Activated CD4-positive, alpha-beta T cell treated with anti-CD3 and anti-CD28 coated beads for 1 hour (primary cell): ENCODE measurements at regions not wholly inside any gene's neighbourhood (a gene's known extent, or its start where the extent isn't known, plus 50 kb on each side); places are given as distances from the start of the nearest gene placed in this dataset.
"Not testable (repeated sequence)": the region's sequence is repeated elsewhere in the genome, so short reads cannot be mapped to it uniquely, and the experiment has no call there.

ENCODE experiments used
- DNase-seq: peaks from one replicate; pipeline ENCODE4 v3.0.0-alpha.2; 2020

GRCh38 chrX:68994135-68994890, 165.5 kb downstream of the EFNB1 start:
- no peak for DNase-seq

DNA sequence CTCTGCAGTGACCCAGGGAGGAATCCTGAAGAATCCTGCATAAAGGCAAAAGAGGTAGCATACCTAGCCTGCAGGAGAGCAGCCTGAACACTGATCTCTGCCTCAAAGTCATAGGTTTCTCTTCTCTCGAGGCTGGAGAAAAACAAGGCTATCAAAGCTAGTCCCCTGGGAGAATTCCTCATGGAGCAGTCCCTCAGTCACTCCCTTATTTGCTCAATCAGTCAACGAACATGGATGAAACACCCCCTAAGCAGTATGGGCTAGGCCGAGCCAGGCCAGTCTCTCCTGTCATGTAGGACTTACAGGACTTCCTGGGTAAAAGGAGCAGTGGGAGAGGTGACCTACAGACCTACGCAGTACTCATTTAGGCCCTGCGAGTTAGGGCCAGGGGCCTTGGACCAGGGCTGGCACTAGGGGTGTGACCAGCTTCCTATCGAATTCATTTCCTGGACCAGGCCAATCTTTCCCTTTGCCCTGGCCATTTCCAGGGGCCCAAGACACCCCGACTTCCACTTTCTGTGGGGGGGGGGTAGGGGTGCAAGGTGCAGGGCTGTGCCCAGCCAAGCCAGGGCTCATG, 164.1 kb downstream of the EFNB1 start:
- no peak for DNase-seq

GRCh38 chrX:68991691-68992345, 163.0 kb downstream of the EFNB1 start:
- no peak for DNase-seq

DNA sequence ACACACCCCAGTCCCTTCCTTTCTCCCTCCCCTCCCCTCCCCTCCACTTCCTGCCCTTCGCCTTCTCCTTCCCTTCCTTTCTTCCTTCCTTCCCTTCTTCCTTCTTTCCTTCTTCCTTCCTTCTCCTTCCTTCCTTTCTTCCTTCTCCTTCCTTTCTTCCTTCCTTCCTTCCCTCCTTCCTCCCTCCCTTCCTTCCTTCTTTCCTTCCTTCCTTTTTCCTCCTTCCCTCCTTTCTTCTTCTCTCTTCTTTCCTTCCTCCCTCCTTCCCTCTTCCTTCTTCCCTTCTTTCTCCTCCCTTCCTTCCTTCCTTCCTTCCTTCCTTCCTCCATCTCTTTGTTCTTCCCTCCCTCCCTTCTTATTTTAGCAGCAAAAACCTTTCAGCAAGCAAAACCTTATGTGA, 162.1 kb downstream of the EFNB1 start:
- DNase-seq: no peak

DNA sequence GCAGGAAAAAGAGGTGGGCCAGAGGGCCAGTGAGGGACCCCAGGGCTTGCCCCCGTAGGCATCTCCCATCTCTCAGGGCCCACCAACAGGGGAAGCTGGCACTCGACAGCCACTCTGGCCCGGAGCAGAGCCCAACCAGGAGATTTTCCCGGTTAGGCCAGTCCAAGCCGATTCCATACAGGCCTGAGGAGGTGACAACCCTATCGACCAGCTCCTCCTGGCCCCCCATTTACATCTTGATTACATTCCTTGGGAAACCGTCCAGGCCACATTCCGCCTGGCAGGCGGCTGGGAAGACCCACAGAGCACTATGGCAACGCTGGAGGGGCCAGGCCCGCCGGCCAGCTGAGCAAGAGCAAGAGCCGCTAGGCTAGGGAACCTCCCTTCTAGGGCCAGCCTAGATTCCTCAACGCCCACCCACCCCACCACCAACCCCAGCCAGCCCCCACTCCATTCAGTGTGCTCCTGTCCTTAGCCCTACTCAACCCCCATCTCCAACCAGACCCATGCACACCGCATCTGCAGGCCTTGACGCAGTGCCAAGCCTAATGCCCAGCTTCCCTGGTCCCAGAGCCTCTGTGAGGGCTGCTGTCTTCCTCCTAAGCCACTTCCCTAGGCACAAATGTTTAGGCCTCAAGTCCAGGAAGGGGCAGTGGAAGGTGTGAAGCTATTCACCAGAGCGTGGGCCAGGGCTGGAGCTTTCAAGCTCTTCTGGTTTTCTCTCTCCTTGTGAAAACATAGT, 161.2 kb downstream of the EFNB1 start:
- no peak for DNase-seq

DNA sequence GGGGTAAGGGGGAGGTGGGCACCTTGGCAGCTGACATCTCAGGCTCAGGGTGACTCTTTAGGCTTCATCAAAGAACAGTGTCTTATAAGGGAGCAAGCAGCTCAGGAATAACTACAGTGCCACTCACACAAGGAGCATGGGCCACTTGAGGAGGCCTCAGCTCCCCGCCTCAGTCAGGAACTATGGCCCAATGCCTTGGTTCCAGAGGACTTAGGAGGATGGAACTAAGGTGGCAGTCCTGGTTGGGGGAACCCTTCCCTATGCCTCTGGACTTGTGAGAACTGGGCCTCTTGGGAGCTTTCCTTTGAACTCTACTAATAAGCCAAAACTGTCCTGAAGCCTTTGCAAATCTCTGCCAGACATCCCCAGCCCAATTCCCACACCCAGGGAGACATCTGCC, 160.6 kb downstream of the EFNB1 start:
- no peak for DNase-seq

GRCh38 chrX:68988865-68989264, 160.0 kb downstream of the EFNB1 start:
- no peak for DNase-seq

DNA sequence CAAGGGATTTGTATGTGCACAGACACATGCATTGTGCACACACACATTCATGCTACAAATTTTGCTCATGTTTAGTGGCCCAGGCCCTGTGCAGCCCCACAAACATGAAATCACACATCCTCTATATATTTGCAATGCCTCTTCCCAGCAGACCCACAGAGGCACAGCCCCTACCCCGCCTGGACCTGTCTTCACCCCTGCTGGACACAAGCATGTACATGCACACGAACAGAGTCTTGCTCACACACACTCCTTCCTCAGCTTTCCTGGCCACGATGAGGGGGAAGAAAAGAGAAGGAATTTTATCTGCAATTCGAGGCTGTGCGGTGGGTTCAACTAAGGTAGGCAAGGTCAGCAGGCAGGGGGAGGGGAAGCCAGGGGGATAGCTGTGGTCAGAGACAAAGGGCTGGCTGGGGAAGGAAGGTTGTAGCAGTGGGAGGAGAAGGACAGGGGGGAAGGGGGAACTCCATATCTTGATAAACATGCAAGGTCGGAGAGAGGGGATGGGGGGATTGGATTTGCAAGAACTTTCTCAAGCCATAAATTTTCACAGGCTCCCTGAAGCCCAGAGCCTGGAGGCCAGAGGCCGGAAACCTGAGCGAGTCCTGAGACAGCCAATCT, 156.4 kb downstream of the EFNB1 start:
- no peak for DNase-seq

- DNase-seq: no peak
Observed at GRCh38 chrX:68983004-68983857, 154.4 kb downstream of the EFNB1 start.

GRCh38 chrX:68982476-68982875, 153.7 kb downstream of the EFNB1 start:
- DNase-seq: no peak

DNA sequence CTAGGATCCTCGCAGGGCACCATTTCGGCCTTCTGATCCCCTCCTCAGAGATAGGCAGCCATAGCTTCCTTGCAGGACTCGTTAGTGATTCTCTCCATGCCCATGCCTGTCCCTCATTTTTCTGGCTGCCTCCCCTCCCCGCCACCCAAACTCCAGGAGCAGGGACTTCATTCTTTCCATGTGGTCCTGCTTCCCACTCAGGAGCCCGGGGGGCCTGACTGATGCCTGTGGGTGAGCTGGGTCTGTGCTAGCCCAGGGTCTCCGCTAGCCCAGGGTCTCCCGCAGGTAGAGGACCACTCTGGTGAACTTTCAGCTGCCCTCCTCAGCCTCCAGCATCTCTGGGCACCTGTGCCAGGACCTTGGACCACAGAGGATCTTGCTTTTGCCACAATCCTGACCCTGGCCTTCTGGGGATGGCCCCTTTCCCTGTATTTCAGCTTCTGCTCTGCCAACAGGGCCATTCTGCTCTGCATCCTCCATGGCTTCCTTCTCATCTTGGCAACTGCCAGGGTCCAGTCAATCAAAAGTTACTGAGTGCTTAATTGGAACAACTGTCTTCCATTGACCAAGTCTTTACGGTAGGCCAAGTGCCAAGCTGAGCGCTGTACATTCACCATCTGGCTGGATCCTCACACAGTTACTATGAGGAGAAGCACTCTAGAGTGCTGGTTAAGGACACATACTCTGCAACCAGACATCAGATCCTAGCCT, 152.2 kb downstream of the EFNB1 start:
- no peak for DNase-seq

- no peak for DNase-seq
Observed at GRCh38 chrX:68978655-68979054, 149.8 kb downstream of the EFNB1 start.

- no peak for DNase-seq
Observed at GRCh38 chrX:68978255-68978654, 149.4 kb downstream of the EFNB1 start.

- no peak for DNase-seq
Observed at GRCh38 chrX:68953331-68953730, 124.5 kb downstream of the EFNB1 start.

- not testable (repeated sequence) for DNase-seq
Observed at GRCh38 chrX:68951942-68952619, 123.3 kb downstream of the EFNB1 start.

- DNase-seq: no peak
Observed at GRCh38 chrX:68950937-68951336, 122.1 kb downstream of the EFNB1 start.

DNA sequence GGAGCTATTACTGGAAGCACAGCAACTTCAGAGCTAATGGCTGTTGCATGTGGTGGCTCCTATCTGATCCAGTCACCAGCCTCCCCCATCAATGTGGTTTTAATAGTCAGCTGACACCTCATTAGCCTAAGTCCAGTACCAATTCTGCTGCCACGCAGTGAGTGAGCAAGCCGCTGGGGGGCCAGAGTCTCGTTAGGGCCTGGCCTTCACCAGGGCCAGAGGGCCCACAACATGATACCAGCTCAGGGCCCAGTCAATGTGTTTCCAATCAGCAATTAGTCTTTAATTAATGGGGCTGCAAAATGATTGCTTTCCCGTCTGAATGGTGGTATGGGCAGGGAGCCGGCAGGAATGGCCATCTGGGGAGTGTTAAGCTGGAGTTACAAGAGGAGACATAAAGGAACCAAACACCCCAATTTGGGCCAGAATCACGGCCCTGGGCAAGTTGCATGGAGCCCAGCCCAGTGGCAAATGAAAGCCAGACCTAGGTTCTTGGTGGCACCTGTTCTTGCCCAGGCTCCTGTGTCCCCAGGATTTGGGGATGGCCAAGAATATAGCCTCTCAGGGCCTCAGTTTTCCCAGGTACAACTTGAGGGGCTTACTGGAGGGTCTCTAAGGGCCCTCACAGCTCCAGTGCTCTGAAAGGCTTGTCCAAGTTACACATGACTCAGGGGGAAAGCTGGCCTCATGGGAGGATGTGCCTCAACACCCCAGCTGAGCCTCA, 119.2 kb downstream of the EFNB1 start:
- DNase-seq: no peak

- DNase-seq: no peak
Observed at GRCh38 chrX:68945603-68946228, 116.9 kb downstream of the EFNB1 start.

GRCh38 chrX:68945081-68945602, 116.3 kb downstream of the EFNB1 start:
- DNase-seq: no peak
